Ishikawa (cell line): ENCODE measurements at regions not wholly inside any gene's neighbourhood (a gene's known extent, or its start where the extent isn't known, plus 50 kb on each side); places are given as distances from the start of the nearest gene placed in this dataset.

Experiments used
- CEBPB ChIP-seq: IDR thresholded peaks from 2 replicates; pipeline ENCODE4 v1.6.1; 2012
- CREB1 ChIP-seq: IDR thresholded peaks from 2 replicates; pipeline ENCODE4 v1.6.1; 2012; ENCODE audit warnings: low read depth
- EP300 ChIP-seq: IDR thresholded peaks from 2 replicates; pipeline ENCODE4 v1.6.1; 2012; ENCODE audit warnings: borderline replicate concordance
- FOXM1 ChIP-seq: IDR thresholded peaks from 2 replicates; pipeline ENCODE4 v1.6.1; 2012; ENCODE audit warnings: low read depth, borderline replicate concordance
- RAD21 ChIP-seq: IDR thresholded peaks from 2 replicates; pipeline ENCODE4 v1.6.1; 2012; ENCODE audit warnings: low read depth
- TAF1 ChIP-seq: IDR thresholded peaks from 2 replicates; pipeline ENCODE4 v1.6.1; 2012; ENCODE audit warnings: low read depth, mild to moderate bottlenecking
- TCF12 ChIP-seq: IDR thresholded peaks from 2 replicates; pipeline ENCODE4 v1.6.1; 2012; ENCODE audit warnings: low read depth
- TEAD4 ChIP-seq: IDR thresholded peaks from 2 replicates; pipeline ENCODE4 v1.6.1; 2012
- TF ChIP-seq, protein P1 (sequence below): IDR thresholded peaks from 2 replicates; pipeline ENCODE4 v1.6.1; 2012
- TF ChIP-seq, protein P2 (sequence below): IDR thresholded peaks from 2 replicates; pipeline ENCODE4 v1.6.1; 2012; ENCODE audit warnings: low read depth, mild to moderate bottlenecking

DNA sequence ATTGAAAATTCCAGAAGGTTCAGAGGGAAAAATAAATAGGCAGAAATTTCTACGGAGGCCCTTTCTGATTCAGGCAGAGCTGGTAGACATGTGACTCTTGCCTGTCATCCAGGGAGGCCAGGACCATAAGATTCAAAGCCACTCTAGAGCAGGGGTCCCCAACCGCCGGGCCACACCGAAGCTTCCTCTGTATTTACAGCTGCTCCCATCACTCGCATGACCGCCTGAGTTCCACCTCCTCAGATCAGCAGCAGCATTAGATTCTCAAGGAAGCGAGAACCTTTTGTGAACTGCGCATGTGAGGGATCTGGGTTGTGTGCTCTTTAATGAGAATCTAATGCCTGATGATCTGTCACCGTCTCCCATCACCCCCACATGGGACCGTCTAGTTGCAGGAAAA, 72.2 kb downstream of the RWDD4 start:
- TF ChIP-seq, protein P1, sequence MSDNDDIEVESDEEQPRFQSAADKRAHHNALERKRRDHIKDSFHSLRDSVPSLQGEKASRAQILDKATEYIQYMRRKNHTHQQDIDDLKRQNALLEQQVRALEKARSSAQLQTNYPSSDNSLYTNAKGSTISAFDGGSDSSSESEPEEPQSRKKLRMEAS: no peak
- no peak for TF ChIP-seq TAF1
- no peak for TF ChIP-seq RAD21
- TF ChIP-seq, protein P2, sequence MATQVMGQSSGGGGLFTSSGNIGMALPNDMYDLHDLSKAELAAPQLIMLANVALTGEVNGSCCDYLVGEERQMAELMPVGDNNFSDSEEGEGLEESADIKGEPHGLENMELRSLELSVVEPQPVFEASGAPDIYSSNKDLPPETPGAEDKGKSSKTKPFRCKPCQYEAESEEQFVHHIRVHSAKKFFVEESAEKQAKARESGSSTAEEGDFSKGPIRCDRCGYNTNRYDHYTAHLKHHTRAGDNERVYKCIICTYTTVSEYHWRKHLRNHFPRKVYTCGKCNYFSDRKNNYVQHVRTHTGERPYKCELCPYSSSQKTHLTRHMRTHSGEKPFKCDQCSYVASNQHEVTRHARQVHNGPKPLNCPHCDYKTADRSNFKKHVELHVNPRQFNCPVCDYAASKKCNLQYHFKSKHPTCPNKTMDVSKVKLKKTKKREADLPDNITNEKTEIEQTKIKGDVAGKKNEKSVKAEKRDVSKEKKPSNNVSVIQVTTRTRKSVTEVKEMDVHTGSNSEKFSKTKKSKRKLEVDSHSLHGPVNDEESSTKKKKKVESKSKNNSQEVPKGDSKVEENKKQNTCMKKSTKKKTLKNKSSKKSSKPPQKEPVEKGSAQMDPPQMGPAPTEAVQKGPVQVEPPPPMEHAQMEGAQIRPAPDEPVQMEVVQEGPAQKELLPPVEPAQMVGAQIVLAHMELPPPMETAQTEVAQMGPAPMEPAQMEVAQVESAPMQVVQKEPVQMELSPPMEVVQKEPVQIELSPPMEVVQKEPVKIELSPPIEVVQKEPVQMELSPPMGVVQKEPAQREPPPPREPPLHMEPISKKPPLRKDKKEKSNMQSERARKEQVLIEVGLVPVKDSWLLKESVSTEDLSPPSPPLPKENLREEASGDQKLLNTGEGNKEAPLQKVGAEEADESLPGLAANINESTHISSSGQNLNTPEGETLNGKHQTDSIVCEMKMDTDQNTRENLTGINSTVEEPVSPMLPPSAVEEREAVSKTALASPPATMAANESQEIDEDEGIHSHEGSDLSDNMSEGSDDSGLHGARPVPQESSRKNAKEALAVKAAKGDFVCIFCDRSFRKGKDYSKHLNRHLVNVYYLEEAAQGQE: no peak
- TF ChIP-seq FOXM1: no peak
- no peak for TF ChIP-seq TEAD4
- TF ChIP-seq CEBPB: no peak
- TF ChIP-seq CREB1: no peak
- no peak for TF ChIP-seq EP300
- TF ChIP-seq TCF12: no peak
